C4-2B (cell line): ENCODE measurements at regions not wholly inside any gene's neighbourhood (a gene's known extent, or its start where the extent isn't known, plus 50 kb on each side); places are given as distances from the start of the nearest gene placed in this dataset.

Source experiments
- CTCF ChIP-seq: fragments of 450-650 bp; conservative IDR thresholded peaks from 2 replicates; pipeline ENCODE4 v1.5.1; 2017; ENCODE audit warnings: mild to moderate bottlenecking
- ZFX ChIP-seq: fragments of 450-650 bp; IDR thresholded peaks from 2 replicates; pipeline ENCODE4 v1.6.1; 2017

GRCh38 chr15:95701410-95701809 is 629.1 kb upstream of the NR2F2 start:
- TF ChIP-seq CTCF (no peak), ZFX (no peak)
